ENCODE measurements at regions not wholly inside any gene's neighbourhood (a gene's known extent, or its start where the extent isn't known, plus 50 kb on each side); places are given as distances from the start of the nearest gene placed in this dataset.
"Not testable (repeated sequence)": the region's sequence is repeated elsewhere in the genome, so short reads cannot be mapped to it uniquely, and the experiment has no call there.

DNA sequence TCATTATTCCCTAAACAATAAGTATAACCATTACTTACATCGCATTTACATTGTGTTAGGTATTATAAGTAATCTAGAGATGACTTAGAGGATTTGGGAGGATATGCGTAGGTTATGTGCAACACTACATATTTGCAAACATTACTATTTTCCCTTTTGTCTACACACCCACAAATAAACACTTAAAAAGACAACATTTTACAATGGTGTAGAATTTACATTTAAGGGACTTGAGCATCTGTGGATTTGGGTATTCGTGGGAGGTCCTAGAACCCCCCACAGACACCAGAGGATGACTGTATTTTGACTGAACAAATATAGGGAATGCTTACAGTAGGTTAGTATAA lies 220.2 kb upstream of the MYO3A start:
- no peak for DNase-seq (ENCODE audit: low read depth)

DNA sequence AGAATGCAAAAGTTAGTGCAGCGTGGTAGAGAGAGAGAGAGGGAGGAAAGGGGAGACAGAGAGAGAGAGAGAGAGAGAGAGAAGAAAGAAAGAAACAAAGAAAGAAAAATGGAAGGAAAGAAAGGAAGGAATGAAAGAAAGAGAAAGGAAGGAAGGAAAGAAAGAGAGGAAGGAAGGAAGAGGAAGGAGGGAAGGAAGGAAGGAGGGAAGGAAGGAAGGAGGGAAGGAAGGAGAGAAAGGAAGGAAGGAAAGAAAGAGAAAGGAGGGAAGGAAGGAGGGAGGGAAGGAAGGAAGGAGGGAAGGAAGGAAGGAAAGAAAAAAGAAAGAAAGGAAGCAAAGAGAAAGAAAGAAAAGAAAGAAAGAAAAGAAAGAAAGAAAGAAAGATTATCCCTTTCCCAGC lies 209.8 kb upstream of the MYO3A start:
- no peak for DNase-seq (ENCODE audit: low read depth)

DNA sequence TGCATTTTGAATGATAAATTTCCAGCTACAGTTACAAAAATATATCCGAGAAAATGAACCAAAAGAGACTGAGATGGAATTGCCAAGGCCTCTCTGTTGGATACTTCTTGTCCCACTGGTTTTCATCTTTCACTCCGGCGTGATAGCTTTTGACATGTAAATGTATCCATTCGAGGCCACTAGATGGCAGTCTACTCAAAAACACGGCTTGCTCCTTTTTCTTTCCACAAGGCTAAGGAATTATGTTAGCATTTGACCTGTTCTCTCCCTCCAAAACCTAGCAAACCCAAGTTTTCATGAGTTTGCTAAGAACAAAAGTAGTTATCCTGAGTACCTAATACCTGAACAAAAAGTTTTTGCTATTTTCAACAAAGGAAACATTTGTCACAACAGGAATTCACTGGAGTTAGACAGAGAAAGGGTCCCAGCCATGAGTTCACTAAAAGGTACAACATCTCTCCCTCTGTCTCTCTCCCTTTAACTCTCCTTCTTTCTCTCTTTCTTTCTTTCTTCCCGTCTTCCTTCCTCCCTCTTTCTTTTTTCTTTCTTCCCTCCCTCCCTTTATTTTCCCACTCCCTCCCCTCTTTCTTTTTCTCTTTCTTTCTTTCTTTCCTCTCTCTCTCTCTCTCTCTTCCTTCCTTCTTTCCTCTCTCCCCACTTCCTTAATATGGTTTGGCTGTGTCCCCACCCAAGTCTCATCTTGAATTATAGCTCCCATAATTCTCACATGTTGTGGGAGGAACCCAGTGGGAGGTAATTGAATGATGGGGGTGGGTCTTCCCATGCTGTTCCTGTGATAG lies 207.9 kb upstream of the MYO3A start:
- DNase-seq (ENCODE audit: low read depth), result no peak

DNA sequence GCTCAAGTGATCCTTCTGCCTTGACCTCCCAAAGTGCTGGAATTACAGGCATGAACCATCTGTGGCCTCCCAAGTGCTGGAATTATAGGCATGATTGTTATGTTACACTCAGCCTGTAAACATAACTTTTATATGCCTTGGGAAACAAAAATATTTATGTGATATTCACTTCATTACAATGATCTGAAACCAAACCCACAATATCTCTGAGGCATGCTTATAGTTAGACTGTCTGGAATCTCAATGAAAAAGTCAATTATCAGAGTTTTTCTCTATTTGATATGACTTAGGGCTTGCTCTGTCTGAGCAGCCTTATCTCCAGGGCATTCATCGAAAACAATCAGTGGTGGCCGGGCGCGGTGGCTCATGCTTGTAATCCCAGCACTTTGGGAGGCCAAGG lies 195.3 kb upstream of the MYO3A start:
- DNase-seq (ENCODE audit: low read depth), result no peak

DNA sequence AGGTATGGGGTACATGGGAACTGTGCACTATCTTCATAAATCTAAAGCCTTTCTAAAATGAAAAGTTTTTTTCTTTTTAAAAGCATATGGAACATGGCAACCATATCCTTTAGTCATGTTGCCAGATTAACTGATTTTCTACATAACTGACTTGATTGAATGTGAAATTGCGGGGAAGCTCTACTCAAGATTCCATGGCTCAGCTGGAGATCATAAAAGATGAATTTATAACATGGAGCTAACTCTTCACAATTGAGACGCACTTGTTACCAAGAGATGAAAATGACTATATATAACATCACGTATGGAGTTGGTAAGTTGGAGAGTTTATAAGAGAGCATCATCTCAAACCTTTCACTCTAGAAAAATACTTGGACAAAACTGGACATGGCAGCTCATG lies 190.2 kb upstream of the MYO3A start:
- no peak for DNase-seq (ENCODE audit: low read depth)

DNA sequence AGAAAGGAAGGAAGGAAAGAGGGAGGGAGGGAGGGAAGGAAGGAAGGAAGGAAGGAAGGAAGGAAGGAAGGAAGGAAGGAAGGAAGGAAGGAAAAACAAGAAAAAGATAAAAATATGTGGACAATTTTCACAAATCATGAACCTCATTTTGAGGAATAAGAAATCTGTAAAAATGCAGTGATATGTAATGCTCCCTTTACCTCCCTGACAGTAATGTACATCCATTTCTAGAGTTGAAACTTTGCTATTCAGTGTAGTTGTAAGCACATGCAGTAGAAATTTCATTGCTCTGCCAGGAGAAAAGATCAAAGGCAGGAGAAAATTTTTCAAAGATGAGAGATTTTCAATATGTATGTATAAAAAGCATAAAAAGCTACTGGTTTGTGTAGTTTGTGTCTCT lies 189.5 kb upstream of the MYO3A start:
- DNase-seq (ENCODE audit: low read depth), result no peak

DNA sequence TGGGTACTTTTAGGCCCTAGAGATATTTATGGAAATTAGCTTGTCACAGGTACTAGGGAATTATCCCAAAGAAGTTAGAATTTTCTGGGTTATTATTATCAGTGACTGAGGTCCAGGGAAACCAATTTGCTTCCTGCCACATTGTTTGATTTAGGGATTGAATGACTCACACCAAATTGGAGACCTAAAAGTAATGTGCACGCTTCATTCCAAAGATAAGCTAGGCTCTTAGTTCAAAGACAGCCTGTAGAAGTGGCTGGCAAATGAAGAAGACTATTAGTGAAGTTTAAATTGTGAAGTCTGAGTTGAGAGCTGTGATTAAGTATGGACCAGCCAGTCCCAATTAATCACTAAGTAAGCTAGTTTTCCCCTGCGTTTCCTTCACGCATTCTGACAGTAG lies 188.1 kb upstream of the MYO3A start:
- DNase-seq (ENCODE audit: low read depth), result no peak

DNA sequence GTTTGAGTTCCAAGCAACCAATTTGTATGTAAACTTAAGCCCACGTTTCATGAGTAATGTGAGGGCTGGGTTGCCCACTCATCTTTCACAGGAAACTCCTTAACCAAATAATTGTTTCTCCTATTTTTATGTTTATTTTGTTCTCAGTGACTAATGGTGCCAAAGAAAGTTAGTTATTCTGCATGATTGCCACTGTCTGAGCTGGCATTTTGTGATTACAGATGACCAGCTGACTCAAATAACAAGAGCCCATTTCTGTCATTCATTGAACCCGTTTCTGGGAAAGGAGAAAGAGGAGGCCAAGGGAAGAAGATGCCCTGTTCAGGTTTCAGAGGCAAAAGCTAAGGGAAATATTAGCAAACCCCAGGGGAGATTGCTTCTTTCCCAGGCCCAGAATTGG lies 186.9 kb upstream of the MYO3A start:
- DNase-seq (ENCODE audit: low read depth), result no peak

DNA sequence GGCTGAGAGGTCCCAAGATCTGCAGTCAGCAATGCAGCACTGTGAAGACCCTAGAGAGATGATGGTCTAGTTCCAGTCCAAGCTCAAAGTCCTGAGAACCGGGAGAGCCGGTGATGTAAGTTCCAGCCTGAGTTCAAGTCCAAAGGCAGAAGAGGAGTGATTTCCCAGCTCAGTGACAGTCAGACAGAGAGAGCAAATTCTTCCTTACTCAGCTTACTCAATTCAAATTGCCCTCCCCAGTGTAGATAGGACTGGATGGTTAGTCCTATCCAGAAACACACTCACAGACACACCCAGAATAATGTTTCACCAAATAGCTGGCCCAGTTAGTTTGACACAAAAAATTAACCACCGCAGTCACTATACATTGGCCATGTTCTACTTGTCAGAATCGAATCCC lies 185.5 kb upstream of the MYO3A start:
- DNase-seq (ENCODE audit: low read depth), result no peak

DNA sequence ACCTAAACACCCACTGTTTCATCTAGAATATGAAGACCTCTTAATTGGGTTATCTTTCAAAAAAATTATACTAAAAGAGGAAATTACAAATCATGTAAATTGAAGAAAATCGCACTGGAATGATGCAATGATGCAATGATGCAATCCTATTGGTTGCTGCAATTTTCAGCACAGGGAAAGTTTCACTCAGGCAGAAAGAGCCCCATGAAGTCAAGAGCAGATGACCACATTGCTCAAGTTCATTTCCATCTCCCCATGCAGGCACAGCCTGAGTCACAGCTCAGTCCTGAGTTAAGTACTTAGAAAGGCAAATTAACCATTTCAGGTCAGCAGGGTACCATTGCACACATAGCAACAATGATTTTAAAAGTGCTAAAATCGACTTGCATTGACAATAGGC lies 180.3 kb upstream of the MYO3A start:
- no peak for DNase-seq (ENCODE audit: low read depth)

DNA sequence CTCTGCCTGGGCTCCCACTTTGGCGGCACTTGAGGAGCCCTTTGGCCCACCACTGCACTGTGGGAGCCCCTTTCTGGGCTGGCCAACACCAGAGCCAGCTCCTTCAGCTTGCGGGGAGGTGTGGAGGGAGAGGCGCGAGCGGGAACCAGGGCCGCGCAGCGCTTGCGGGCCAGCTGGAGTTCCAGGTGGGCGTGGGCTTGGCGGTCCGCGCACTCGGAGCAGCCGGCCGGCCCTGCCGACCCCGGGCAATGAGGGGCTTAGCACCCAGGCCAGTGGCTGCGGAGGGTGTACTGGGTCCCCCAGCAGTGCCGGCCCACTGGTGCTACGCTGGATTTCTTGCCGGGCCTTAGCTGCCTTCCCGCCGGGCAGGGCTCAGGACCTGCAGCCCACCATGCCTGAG lies 178.2 kb upstream of the MYO3A start:
- DNase-seq (ENCODE audit: low read depth), result not testable (repeated sequence)

DNA sequence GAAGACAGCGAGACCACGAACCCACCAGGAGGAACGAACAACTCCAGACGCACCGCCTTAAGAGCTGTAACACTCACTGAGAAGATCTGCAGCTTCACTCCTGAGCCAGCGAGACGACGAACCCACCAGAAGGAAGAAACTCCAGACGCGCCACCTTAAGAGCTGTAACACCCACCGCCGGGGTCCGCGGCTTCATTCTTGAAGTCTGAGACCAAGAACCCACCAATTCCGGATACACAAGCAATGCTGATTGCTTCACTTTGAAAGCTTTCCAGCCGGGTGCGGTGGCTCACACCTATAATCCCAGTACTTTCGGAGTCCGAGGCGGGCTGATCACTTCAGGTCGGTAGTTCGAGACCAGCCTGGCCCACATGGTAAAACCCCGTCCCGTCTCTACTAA lies 177.2 kb upstream of the MYO3A start:
- DNase-seq (ENCODE audit: low read depth), result no peak

DNA sequence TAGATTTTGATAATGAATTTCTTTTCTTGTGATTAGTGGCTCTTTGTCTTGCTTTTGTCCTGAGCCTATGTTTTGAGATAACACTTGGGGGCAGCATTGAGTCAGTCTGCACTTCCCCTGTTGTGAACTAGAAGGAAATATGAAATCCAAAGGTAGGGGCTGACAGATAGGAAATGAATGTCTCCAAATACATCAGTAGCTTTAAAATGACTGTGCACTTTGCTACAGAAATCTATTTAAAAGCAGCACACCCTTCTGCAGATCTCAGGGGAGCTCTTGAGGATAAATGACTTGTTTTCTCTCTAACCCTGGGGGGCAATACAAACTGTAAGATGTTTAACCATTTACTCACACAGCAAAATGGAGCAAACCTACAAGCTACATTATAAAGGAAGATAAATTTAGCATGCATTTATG lies 176.0 kb upstream of the MYO3A start:
- no peak for DNase-seq (ENCODE audit: low read depth)

DNA sequence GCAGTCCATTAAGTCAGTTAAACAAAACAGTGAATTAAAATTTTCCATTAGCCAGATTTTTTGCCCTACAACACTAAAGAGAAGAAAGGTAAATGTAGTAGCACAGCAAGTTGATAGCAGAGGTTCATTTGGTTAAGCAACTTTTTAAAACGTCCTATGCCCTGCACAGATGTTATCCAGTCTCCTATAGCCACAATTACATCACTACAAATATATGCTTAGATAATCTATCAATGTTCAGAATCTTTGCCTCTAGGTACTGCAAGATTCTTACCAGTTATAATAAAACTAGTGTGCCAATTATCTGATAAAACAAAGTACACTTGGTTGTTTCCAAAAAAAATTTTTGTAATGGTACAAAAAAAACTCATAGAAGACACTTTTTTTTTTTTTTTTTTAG lies 175.5 kb upstream of the MYO3A start:
- DNase-seq (ENCODE audit: low read depth), result no peak

DNA sequence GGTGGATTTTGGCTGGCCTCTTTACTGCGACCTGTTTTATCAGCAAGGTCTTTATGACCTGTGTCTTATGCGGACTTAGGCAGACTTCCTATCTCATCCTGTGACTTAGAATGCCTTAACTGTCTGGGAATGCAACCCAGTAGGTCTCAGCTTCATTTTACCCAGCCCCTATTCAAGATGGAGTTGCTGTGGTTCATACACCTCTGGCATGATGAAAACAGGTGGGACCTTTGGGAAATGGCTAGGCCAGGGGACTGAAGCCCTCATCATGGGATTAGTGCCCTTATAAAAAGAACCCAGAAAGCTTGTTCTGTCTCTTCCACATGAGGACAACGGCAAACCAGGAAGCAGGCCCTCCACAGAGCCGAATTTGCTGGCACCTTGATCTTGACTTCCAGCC lies 172.1 kb upstream of the MYO3A start:
- DNase-seq (ENCODE audit: low read depth), result no peak

DNA sequence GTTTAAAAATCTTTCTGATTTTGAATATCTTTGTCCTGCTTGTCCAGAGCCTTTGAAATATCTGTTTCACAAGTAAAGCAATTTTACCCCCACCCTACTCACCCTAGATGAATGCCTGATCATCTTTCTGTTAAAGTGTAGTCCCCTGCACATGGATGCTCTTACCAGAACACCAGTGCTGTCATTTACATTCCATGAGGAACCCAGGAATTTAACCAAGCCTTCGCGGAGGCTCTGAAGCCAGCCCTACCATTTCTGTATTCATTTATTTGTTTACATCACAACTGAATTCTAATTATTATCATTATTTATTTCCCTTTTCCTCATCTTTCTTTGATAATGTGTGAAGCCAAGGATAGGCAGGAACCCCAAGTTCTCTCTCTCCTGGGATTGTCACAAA lies 167.8 kb upstream of the MYO3A start:
- no peak for DNase-seq (ENCODE audit: low read depth)

DNA sequence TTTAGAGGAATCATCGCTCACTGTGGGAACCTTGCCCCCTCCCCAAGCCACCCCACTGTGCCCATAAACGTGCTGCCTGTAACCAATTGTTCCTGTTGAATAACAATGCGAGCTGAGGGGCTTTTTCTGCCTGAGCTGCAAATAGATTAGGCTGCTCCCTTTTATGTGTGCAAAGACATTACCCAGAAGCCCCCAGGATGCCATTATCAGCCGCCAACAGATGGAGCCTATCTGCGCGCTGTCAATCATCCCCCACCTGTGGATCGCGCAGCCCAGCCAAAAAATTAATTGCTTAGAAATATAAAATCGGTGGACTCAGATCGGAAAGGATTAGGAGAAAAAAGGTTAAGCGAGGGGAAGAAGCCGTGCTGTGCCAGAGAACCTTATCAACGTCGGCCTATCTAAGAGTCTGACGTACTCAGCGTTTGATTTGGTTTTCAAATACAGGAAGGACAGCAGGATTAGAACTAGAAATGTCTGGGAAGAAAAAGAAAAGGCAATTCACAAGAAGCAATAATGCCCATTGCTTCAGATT lies 167.3 kb upstream of the MYO3A start:
- DNase-seq (ENCODE audit: low read depth), result no peak

DNA sequence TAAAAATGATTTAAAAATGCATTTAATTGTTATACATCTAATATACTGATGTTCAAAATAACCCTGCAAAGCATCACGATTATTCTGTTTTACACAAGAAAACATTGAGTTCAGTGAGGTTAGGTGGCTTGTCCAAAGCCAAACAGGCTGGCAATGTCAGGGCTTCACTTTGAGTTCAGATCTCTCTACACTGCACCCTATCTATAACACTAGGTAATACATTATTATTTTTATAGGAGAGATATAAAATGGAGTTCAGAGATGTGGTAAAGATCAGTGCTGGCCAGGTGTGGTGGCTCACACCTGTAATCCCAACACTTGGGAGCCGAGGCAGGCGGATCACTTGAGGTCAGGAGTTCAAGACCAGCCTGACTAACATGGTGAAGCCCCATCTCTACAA lies 165.9 kb upstream of the MYO3A start:
- DNase-seq (ENCODE audit: low read depth), result no peak

DNA sequence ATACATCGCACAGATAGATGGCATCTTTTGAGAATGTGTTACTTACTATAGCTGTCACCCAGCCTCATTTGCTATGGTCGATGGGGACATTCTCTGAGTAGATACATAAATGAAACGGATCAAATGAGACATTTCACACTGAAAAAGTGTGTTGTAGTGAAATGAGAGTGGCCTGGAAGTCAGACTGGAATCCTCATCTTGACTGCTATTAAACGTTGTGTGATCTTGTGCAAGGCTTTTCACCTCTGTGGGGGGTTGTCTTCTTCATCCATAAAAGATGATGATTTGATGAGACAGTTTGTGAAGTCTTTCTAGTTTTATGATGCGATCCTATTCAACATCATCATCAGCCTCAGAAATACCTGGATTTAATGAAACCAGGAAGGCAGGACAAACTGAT lies 155.4 kb upstream of the MYO3A start:
- DNase-seq (ENCODE audit: low read depth), result no peak

DNA sequence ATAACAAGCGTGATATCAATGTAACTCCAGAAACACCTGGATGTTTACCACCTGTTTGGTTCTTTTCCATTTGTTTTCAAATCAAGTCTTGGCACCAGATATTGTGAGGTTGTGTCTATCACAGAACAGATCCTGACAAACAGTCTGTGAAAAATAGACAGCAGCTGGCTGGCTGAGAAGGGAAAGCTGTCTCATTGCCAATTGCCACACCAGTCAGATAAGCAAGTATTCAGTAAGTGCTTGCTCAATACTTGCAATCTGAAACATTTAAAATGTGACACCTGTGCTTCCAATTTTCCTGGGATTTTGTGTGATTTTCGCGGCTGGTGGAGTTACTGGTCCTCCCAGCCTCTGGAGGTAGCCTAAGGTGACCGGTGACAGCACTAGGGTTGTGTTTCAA lies 147.9 kb upstream of the MYO3A start:
- no peak for DNase-seq (ENCODE audit: low read depth)

DNA sequence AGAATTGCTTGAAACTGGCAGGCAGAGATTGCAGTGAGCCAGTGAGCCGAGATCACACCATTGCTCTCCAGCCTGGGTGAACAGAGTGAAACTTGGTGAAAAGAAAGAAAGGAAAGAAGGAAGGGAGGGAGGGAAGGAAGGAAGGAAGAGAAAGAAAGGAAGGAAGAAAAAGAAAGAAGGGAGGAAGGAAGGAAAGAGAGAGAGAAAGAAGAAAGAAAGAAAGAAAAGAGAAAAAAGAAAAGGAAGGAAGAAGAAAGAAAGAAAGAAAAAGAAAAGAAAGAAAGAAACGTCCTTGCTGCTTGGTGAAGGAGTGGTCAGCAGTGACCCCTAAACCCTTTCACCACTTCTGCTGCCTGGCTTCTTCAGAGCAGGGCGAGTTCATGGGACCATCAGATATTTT lies 147.1 kb upstream of the MYO3A start:
- DNase-seq (ENCODE audit: low read depth), result no peak

DNA sequence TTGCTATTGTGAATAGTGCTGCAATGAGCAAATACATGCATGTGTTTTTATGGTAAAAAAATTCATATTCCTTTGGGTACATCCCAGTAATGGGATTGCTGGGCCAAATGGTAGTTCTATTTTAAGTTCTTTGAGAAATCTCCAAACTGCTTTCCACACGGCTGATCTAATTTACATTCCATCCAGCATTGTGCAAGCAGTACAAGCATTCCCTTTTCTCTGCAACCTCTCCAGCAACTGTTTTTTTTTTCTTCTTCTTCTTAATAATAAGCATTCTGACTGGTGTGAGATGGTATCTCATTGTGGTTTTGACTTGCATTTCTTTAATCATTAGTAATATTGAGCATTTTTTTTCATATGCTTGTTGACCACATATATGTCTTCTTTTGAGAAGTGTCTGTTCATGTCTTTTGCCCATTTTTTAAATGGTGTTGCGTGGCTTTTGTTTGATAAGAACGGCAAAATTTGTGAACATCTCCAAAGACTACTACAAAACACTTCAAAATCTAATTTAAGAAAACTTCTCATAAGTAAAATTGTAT lies 136.1 kb upstream of the MYO3A start:
- no peak for DNase-seq (ENCODE audit: low read depth)

DNA sequence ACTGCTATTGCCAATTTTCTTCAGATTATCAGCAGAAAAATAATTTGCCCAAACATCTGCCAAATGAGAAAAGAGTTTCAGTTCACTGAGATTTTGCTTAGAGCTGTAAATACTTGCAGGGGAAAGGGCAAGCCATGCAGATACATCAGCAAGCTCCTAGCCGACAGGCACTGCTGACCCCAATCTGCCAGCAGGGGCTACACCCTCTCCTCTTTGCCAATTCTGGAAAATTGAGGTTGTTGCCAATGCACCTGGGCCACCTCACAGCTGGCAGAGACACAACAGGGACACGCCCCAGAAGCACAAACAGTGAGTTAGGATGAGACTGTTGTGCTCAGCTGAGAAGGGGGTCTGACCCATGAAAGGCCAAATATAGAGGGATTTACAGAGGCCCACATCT lies 129.5 kb upstream of the MYO3A start:
- DNase-seq (ENCODE audit: low read depth), result no peak

DNA sequence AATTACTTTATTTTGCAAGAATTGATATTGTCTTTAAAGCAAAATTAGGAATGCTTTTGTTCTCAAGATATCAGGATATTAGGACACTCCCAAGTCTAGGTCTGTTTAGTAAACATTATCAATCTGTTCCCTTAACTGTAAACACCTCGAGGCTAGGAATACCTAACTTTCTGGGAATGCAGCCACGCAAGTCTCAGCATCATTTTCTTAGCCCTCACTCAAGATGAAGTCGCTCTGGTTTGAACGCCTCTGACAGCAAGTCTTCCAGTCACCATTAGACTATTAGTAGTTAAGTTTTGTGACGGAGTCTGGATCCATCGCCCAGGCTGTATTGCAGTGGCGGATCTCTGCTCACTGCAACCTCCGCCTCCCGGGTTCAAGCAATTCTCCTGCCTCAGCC lies 128.0 kb upstream of the MYO3A start:
- no peak for DNase-seq (ENCODE audit: low read depth)
